PC-9 (cell line): ENCODE measurements at regions not wholly inside any gene's neighbourhood (a gene's known extent, or its start where the extent isn't known, plus 50 kb on each side); places are given as distances from the start of the nearest gene placed in this dataset.

Source experiments
- BruUV-seq: library from RNA; stranded (reverse); fragments of 400-500 nt; replicated peaks from 2 replicates; lab custom pipeline; 2021; lab: Mats Ljungman, UMichigan
- CTCF ChIA-PET: fragments of 300-600 bp; sonication (Branson Sonifier 250); formaldehyde crosslinking; loops from one replicate; lab custom pipeline; 2022; ENCODE audit warnings: antibody characterized with exemption; lab: Charles Lee
- POLR2A ChIA-PET: fragments of 300-600 bp; sonication (Branson Sonifier 250); formaldehyde crosslinking; loops from one replicate; lab custom pipeline; 2022; ENCODE audit warnings: antibody characterized with exemption; ENCODE audit not compliant: unreplicated experiment; lab: Charles Lee
- DNase-seq, 2 experiments: peaks; one replicate each; pipeline versions ENCODE4 v3.0.0 to v3.0.0-alpha.2; 2015 to 2022; ENCODE audit warnings: mixed read lengths in 1 of 2
- H2AFZ ChIP-seq: fragments of 200-600 bp; sonication (generic); 2 replicates; pipeline ENCODE4 v1.8.1; 2017; ENCODE audit warnings: antibody characterized with exemption
- H3F3A ChIP-seq: fragments of 200-600 bp; sonication (generic); 2 replicates; pipeline ENCODE4 v1.8.1; 2017; ENCODE audit warnings: antibody characterized with exemption, mild to moderate bottlenecking, low read depth; ENCODE audit not compliant: insufficient read depth
- H3K27ac ChIP-seq: fragments of 200-600 bp; sonication (generic); 2 replicates; pipeline ENCODE4 v1.6.1; 2016; ENCODE audit warnings: mixed run types
- H3K27me3 ChIP-seq: fragments of 200-600 bp; sonication (generic); 2 replicates; pipeline ENCODE4 v1.6.1; 2016; ENCODE audit warnings: low read depth, mixed run types; ENCODE audit not compliant: insufficient read depth
- H3K36me3 ChIP-seq: fragments of 200-600 bp; sonication (generic); 2 replicates; pipeline ENCODE4 v1.6.1; 2016; ENCODE audit warnings: low read depth, mixed run types
- H3K4me1 ChIP-seq: fragments of 200-600 bp; sonication (generic); replicated peaks from 2 replicates; pipeline ENCODE4 v1.6.1; 2016; ENCODE audit warnings: mixed run types; ENCODE audit not compliant: insufficient read depth
- H3K4me2 ChIP-seq: fragments of 200-600 bp; sonication (generic); 2 replicates; pipeline ENCODE4 v1.6.1; 2017; ENCODE audit warnings: mixed run types
- H3K4me3 ChIP-seq: fragments of 200-600 bp; sonication (generic); 2 replicates; pipeline ENCODE4 v1.6.1; 2016; ENCODE audit warnings: mixed run types
- H3K79me2 ChIP-seq: fragments of 200-600 bp; sonication (generic); 2 replicates; pipeline ENCODE4 v1.6.1; 2017; ENCODE audit warnings: low read depth, mixed run types
- H3K9me2 ChIP-seq: fragments of 200-600 bp; sonication (generic); 2 replicates; pipeline ENCODE4 v1.8.1; 2017; ENCODE audit warnings: mild to moderate bottlenecking; ENCODE audit not compliant: insufficient read depth
- H3K9me3 ChIP-seq: fragments of 200-600 bp; sonication (generic); 2 replicates; pipeline ENCODE4 v1.8.1; 2016; ENCODE audit warnings: low read depth; ENCODE audit not compliant: insufficient read depth
- H4K20me1 ChIP-seq: fragments of 200-600 bp; sonication (generic); 2 replicates; pipeline ENCODE4 v1.8.1; 2017; ENCODE audit not compliant: insufficient read depth
- CTCF ChIP-seq: fragments of 200-600 bp; sonication (generic); conservative IDR thresholded peaks from 2 replicates; pipeline ENCODE4 v1.6.1; 2017; ENCODE audit warnings: mixed run types, antibody characterized with exemption, mild to moderate bottlenecking, moderate library complexity
- EZH2 ChIP-seq: fragments of 200-600 bp; sonication (generic); IDR thresholded peaks from 2 replicates; pipeline ENCODE4 v1.8.0; 2017; ENCODE audit warnings: antibody characterized with exemption, low read depth
- intact Hi-C: fragments of 100-400 bp; cut with micrococcal nuclease; formaldehyde crosslinking; loops from one replicate; pipeline ENCODE4 v1.10.0; 2022; ENCODE audit not compliant: unreplicated experiment

- Histone ChIP-seq H3K4me1 (no peaks in the 10 kb centered on the region), H3F3A (no peaks in the 10 kb centered on the region), H3K4me3 (no peak overlapping the region), H4K20me1 (no peaks in the 10 kb centered on the region), H3K9me2 (no peaks in the 10 kb centered on the region), H3K9me3 (no peaks in the 10 kb centered on the region), H3K36me3 (no peaks in the 10 kb centered on the region), H3K4me2 (no peak overlapping the region), H2AFZ (no peak overlapping the region), H3K27ac (no peak overlapping the region), H3K27me3 (peaks cover 7% of the 10 kb centered on the region; the same call in 1 of the 2 replicates), H3K79me2 (no peaks in the 10 kb centered on the region)
- ChIA-PET CTCF (no interaction called here), POLR2A (no interaction called here)
- TF ChIP-seq EZH2 = no peak
- TF ChIP-seq CTCF = no peak
- intact Hi-C loops = no loop called here
- BruUV-seq = no TSS peak
- no peak for DNase-seq
Measured at GRCh38 chr12:5204831-5205230, 161.2 kb downstream of the KCNA5 start.

GRCh38 chr12:5206401-5207175, 162.9 kb downstream of the KCNA5 start:
- H3K9me3 ChIP-seq = no peaks in the 10 kb centered on the region
- no peaks in the 10 kb centered on the region for H3K9me2 ChIP-seq
- ChIA-PET POLR2A (interaction anchor here (0.7 kb wide), 1 partner anchor 112 kb away, joined by 4 read pairs; no protein-coding TSS in a partner anchor), CTCF (no interaction called here)
- no peak overlapping the region for H3K27ac ChIP-seq
- DNase-seq = no peak
- no peak overlapping the region for H3K4me2 ChIP-seq
- TF ChIP-seq EZH2 (no peak), CTCF (no peak)
- no peaks in the 10 kb centered on the region for H4K20me1 ChIP-seq
- no peak overlapping the region for H3K4me3 ChIP-seq
- no TSS peak for BruUV-seq
- H3K36me3 ChIP-seq = no peaks in the 10 kb centered on the region
- H3K4me1 ChIP-seq = no peaks in the 10 kb centered on the region
- no peaks in the 10 kb centered on the region for H3K79me2 ChIP-seq
- no peak overlapping the region for H2AFZ ChIP-seq
- no peaks in the 10 kb centered on the region for H3F3A ChIP-seq
- peaks cover 14% of the 10 kb centered on the region; the same call in 1 of the 2 replicates for H3K27me3 ChIP-seq
- intact Hi-C loops = no loop called here

DNA sequence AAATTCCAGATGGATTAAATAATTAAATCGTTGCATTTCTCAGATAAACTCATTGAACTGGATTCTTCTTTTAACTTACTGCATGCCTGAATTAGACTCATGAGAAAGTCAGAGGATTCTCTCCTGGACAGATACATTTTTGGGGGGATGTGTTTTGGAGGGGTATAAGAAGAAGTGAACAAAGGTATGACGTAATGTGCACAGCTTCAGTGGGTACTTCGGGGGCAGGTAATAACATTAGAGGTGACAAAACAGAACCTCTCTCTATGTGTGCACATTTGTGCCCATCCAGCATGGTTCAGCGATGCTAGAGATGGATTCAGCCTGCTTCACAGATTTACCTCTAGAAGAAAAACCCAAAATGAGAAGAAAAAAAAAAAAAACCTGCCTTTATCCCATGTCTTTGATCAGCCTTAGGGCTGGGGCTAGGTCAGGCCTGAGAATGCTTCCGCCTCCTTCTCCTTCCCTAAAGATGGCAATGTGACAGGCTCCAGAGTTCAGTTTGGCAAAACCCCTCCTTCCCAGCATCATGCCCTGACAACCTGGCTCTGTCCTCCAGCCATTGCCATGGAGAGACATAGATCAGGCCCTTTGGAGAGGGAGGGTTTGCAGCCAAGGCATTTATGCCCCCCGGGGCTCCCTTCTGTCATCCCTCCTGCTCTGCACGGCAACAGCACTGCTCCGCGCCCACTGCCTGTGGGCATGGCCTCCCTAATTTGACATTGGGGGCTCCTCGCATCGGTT, 166.7 kb downstream of the KCNA5 start:
- ChIA-PET CTCF (no interaction called here), POLR2A (no interaction called here)
- no peaks in the 10 kb centered on the region for H3K79me2 ChIP-seq
- no peaks in the 10 kb centered on the region for H4K20me1 ChIP-seq
- no peak for DNase-seq
- H3F3A ChIP-seq = no peaks in the 10 kb centered on the region
- intact Hi-C loops = no loop called here
- BruUV-seq = no TSS peak
- no peaks in the 10 kb centered on the region for H3K4me1 ChIP-seq
- no peak overlapping the region for H3K4me2 ChIP-seq
- no peak overlapping the region for H3K27ac ChIP-seq
- no peak for TF ChIP-seq CTCF
- TF ChIP-seq EZH2 = no peak
- no peak overlapping the region for H2AFZ ChIP-seq
- H3K4me3 ChIP-seq = no peak overlapping the region
- no peaks in the 10 kb centered on the region for H3K9me2 ChIP-seq
- no peaks in the 10 kb centered on the region for H3K36me3 ChIP-seq
- H3K9me3 ChIP-seq = no peaks in the 10 kb centered on the region
- H3K27me3 ChIP-seq = peaks cover 37% of the 10 kb centered on the region; the same call in 1 of the 2 replicates
